ENCODE measurements at regions not wholly inside any gene's neighbourhood (a gene's known extent, or its start where the extent isn't known, plus 50 kb on each side); places are given as distances from the start of the nearest gene placed in this dataset.

- TF ChIP-seq CTCF (IDR thresholded peaks at IDR 0.05) (no peak), POLR2A (IDR thresholded peaks at IDR 0.05) (no peak)
These were observed 109.1 kb upstream of the GLI2 start for GRCh38 chr2:120626566-120626965.

Measured in heart left ventricle (tissue), 13 donors.